GM18861 (cell line): ENCODE measurements at regions not wholly inside any gene's neighbourhood (a gene's known extent, or its start where the extent isn't known, plus 50 kb on each side); places are given as distances from the start of the nearest gene placed in this dataset.
"Not testable (repeated sequence)": the region's sequence is repeated elsewhere in the genome, so short reads cannot be mapped to it uniquely, and the experiment has no call there.

ENCODE experiments used
- ATAC-seq: cut with Tn5 transposase; IDR thresholded peaks from one replicate; pipeline ENCODE4 v1.9.1; 2021; ENCODE audit not compliant: unreplicated experiment

DNA sequence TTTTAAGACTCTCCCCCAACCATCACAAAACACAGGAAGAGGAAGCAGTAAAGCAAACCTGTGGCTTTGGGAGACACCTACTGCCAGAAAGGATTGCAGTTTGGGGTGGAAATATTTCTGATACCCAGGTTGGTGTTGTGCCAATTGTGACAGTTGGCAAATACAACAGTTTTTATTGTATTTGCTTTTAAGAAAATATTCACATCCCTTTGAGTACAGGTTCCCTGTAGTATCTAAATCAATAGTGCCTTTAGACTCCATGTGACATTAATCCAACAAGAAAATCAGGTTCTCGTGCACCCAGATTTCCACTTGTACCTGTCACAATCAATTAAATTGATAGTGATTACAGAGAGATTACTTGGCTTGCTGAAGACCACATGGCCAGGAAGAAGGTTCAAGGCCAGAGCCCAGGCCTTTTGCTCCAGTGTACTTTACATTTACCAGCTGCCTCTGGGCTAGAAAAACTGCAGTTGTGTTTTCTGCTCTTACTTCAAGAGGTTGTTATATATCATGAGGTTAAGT, 361.2 kb downstream of the ATP23 start:
- ATAC-seq: no peak

- ATAC-seq: no peak
These were observed 365.1 kb downstream of the ATP23 start for GRCh38 chr12:58306266-58307000.

- no peak for ATAC-seq
These were observed 368.4 kb downstream of the ATP23 start for GRCh38 chr12:58309806-58310205.

DNA sequence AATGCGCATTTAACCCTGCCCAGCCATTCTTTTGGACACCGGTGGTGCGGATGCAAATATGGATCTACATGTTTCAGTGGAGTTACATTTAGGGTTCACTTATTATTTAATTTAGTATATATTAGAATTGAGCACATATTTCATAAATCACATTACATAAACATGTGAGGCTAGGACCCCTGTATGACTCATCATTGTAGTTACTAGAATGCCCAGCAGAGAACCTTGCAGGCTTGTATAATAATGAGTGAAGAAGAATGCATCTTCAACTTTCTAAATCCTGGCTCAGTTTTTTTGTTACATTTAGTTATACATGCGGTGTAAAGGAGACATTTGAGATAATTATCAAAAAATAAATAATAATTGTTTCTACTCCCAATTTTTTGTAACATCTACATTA, 369.0 kb downstream of the ATP23 start:
- no peak for ATAC-seq

GRCh38 chr12:58310809-58311622, 369.6 kb downstream of the ATP23 start:
- ATAC-seq: no peak

GRCh38 chr12:58313091-58313855, 371.9 kb downstream of the ATP23 start:
- no peak for ATAC-seq

DNA sequence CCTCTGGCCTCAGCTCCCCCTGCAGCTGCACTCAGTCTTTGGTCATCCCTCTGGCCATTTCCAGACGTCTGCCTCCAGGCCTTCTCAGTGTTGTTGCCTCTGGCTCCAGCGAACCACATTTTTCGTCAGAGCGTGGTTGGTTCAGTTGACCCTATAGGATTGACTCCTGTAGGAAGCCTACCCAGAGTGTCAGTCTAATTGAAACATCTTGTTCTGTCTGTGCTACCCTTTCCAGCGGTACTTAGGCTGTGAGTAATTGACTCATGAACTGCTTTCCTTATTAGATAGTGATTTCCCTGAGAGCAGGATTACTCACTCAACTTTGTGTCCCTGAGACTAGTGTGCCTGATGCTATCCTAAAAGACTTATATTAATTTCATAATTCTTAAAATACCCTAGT, 373.2 kb downstream of the ATP23 start:
- no peak for ATAC-seq

DNA sequence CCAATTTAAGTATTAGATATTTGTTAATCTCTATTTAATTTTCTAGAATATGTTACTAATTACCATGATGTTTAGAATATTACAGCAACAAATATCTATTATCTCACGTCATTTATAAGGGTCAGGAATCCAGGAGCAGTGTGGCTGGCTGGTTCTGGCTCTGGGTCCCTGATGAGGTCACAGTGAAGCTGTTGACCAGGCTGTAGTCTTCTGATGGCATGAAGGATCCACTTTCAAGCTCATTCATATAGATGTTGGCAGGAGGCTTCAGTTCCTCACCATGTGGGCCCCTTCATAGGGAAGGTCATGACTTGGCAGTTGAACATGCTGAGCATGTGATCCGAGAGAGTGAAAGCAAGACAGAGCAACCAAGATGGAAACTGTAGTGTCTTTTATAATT, 375.6 kb downstream of the ATP23 start:
- ATAC-seq: no peak

GRCh38 chr12:58321414-58321813, 380.0 kb downstream of the ATP23 start:
- ATAC-seq: peak; percentile 84

GRCh38 chr12:58323676-58324075, 382.3 kb downstream of the ATP23 start:
- no peak for ATAC-seq

- ATAC-seq: no peak
These were observed 384.2 kb downstream of the ATP23 start for GRCh38 chr12:58325561-58325960.

GRCh38 chr12:58326534-58326933, 385.2 kb downstream of the ATP23 start:
- ATAC-seq: no peak

DNA sequence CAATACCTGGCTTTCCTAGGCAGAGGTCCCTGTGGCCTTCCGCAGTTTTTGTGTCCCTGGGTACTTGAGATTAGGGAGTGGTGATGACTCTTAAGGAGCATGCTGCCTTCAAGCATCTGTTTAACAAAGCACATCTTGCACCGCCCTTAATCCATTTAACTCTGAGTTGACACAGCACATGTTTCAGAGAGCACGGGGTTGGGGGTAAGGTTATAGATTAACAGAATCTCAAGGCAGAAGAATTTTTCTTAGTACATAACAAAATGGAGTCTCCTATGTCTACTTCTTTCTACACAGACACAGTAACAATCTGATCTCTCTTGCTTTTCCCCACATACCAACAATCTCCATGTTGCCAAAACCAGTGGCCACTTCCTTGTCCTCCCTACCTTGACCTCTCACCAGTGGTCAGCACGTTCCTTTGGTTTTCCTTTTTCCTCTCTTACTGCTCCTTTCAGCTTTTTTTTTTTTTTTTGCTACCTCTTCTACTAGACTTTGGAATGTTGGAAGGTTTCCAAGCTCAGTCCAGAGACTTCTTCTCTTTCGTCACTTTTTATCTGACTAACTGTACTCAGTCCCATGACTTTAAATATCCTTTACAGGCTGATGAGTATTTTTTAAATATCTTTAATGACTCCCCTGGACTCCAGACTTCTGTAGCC, 395.3 kb downstream of the ATP23 start:
- ATAC-seq: not testable (repeated sequence)

DNA sequence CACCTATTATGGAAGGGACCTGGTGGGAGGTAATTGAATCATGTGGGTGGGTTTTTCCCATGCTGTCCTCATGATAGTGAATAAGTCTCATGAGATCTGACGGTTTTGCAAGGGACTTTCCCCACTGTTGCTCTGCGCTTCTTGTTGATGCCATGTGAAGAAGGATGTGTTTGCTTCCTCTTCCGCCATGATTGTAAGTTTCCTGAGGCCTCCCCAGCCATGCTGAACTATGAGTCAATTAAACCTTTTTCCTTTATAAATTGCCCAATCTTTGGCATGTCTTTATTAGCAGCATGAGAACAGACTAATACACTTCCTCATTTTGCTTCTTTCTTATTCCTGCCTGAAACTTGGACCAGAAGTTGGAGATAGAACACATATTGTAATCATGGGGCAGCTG, 396.2 kb downstream of the ATP23 start:
- ATAC-seq: not testable (repeated sequence)

GRCh38 chr12:58341791-58342190, 400.4 kb downstream of the ATP23 start:
- no peak for ATAC-seq

DNA sequence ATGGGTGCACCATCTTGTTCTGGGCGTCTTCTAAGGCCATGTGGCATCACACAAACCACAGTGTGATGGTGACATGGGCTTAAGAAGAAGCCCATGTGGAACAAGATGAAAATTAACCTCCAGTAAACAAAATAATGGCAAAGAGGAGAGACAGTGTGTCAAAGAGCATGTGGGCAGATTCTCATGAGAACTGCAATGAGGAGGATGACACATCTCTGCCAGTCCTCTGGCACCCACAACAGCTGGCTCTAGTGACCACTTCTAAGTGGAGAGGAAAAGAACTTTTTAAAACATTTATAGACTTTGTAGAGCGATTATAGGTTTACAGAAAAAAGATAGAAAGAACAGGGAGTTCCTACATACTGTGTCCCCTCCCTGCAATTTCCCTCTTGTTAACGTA, 401.4 kb downstream of the ATP23 start:
- no peak for ATAC-seq

- peak; percentile 64 for ATAC-seq
These were observed 404.8 kb downstream of the ATP23 start for GRCh38 chr12:58346032-58346632.

DNA sequence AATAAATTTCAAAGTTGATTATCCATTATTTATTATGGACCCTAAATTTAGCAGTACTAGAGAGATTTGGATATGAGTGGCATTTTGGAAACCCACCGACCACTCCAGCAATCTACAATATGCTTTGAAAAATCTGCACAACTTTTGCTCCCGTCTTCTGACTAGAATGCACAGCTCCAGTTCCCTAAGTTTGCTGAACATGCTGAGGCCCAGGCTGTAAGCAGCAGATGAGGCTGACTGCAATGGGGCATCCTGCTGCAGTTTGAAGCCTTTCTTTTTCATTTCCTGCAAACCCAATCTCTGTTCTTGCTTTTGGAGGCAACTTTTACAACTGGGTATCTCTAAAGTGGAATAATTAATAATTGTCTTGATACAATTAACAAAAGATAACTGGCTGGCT, 405.8 kb downstream of the ATP23 start:
- ATAC-seq: no peak

DNA sequence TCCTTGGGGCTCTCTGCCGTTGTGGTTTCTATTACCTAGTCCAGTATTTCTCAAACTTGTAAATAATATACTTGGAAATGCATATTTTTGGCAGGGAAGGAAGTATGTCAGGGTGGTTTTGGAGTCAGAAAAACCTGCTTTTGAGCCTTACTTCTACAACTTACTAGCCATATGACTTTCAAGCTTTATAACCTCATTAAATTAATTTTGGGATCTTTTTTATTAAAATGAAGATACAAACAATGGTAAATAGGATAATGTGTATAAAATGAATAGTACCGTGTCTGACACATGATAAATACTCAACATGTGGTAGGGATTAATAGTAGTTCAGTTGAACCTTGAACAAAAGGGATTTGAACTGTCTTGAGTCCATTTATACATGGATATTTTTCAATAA, 406.3 kb downstream of the ATP23 start:
- no peak for ATAC-seq

GRCh38 chr12:58349161-58349560, 407.8 kb downstream of the ATP23 start:
- ATAC-seq: no peak
